NCI-H146 treated with DMSO at 0.1 percent for 48 hours (cell line): ENCODE measurements at regions not wholly inside any gene's neighbourhood (a gene's known extent, or its start where the extent isn't known, plus 50 kb on each side); places are given as distances from the start of the nearest gene placed in this dataset.

Source experiments
- DNase-seq: peaks from one replicate; lab custom pipeline; 2025; ENCODE audit not compliant: unreplicated experiment; lab: John Stamatoyannopoulos, UW

DNA sequence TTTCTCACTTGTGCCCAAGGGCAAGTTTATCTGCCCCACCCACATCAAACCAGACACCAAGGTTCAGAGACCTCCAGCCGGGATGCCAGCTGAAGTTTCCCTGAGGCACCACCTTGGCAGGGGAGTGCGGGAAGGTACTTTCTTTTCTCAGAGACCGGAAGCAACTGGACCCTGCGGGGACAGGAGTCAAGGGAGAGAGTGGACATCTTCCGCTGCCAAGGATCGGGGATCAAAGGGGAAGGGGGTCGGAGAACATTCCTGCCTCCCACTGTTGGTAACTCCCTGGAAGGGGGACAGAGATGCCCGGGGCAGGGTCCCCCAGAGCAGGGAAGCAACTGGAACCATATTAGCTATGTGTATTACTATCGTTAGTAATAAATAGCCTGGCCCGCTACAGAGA is 161.8 kb downstream of the DICER1 start:
- no peak for DNase-seq

DNA sequence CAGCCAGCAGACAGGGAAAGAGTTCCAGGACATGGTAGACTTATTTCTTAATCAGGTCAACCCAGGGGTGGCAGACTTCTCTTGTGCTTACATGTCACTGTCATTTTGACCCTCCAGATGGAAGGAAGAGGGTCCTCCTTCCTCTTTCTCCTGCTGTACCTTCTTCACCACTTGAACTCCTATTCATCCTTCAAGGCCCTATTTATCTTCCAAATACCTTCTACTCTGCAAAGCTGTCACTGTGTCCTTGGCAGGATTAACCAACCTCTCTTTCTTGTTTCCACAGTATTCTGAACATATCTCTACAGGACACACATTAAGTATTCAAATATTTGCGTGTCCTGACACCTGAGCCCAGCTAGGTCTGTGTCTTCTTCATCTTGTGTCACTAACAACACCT is 163.1 kb downstream of the DICER1 start:
- DNase-seq = no peak

- DNase-seq = no peak
These were observed 165.3 kb downstream of the DICER1 start for GRCh38 chr14:94992046-94992445.

DNA sequence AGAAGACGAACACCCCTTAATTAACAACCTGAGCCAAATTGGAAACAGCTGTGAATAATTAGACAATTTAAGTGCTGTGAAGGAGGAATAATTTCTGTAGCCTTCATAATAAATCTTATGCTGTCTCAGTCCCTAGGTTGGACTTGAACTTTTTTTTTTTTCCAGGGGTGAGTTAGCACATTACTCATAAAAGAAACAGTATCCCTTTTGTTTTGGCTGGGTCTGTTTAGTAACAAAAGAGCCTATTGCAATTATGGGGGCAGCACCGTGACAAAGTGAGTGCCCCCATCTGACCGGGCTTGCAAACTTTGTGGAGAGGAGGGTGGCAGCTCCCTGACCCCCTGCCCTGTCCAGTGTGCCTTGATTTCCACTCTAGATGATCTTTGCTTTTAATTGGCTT is 167.4 kb downstream of the DICER1 start:
- no peak for DNase-seq

DNA sequence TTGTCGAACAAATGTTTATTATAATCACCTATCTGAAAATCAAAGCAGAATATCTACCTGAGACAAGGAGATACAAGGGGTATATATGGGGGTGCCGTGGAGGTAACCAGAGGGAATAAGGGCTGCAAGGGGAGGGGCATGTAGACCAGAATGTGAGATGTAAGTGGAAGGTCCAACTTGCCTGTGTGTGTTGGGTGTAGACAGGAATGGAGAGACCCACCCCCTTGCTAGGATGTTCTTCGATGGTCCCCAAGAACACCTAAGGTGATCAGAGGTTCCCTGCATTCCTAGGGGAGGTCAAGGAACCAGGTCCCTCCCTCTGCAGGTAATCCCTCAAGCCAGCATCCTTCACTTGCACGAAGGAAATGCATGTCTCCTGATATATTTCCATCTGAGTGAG is 167.9 kb downstream of the DICER1 start:
- DNase-seq = no peak

DNA sequence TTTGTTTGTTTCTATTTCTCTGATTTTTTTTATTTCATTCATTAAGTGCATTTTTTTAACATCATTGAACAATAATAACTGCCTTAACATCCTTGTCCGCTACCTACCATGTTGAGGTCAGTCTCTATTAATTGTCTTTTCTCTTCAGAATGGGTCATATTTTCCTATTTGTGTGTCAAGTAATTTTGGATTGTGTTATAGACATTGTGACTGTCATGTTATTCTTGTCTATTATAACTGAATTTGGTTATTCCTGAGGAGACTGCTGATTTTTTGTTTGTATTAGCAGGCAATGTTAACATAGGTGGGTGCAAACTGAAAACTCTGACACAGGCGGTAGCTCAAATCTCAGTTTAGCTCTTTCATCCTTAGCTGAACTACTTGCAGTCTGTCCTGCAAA is 169.9 kb downstream of the DICER1 start:
- no peak for DNase-seq

GRCh38 chr14:94979891-94980290 is 177.4 kb downstream of the DICER1 start:
- DNase-seq = no peak

DNA sequence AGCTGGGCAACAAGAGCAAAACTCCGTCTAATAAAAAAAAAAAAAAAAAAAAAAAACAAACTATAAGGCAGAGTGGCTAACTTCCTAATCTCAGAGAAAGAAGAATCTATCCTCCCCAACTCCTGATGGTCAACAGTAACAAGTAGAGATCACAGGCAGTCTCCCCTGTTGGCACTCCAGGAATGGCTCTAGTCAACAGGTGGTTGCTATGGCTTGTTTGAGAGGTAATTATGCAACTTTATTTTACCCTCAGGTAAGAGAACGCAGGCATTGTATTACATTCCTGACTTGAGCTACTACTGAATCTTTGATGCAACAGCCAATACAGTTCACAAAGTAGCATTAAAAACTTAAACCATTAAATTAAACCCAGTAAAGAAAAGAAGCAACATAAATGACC is 180.3 kb downstream of the DICER1 start:
- no peak for DNase-seq

- no peak for DNase-seq
These were observed 182.0 kb downstream of the DICER1 start for GRCh38 chr14:94975366-94975765.

DNA sequence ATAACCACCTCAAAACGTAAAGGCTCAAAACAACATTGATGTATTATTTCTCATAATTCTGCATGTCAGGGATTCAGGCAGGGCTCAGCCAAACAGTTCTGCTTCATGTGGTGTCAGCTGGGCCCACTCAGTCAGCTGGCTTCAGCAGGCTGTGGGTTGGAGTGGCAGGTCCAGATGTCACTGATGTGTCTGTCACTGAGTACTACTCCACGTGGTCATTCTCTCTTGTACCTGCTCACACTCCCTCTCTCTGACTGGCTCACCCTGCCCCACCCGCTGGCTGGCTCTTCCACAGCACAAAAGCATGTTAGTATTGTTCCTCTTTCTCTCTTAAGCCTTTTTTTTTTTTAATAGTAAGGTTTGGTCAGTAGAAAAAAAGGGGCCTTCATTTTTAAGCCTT is 182.4 kb downstream of the DICER1 start:
- no peak for DNase-seq

DNA sequence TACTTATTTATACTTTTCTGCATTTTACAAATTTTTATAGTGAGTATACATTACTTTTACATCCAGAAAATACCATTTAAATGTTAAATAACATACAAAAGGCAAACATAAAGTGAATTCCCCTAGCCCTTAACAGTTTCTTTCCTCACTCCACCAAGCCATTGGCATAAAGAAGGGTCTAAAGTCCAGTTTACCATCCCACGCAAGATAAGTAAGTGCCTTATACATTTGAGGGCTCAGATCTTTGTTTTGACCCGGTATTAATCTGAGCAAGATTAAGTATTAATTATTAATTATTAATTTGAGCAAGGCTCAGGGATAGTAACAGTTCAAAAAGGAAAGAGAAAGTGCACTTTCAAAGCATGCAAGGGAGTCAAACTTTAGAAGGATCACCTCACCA is 182.9 kb downstream of the DICER1 start:
- DNase-seq = no peak

DNA sequence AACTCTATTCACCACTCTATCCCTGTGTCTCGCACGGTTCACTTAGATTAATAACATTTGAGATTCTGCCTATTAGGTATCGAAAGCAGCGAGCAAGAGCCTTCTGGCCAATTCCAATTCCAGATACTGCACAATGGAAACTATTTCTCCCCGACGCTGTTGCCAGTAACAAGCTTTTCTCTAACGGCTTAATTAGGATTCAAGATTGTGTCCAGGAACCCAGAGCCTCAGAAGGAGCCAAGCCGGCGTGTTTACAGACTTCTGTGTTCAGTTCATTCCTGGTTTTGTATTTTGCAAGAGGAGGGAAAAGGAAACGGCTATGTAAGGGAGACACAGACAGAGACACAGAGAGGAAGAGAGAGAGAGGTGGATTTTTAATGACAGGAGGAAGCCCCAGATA is 185.6 kb downstream of the DICER1 start:
- DNase-seq = no peak

GRCh38 chr14:94970941-94971730 is 186.2 kb downstream of the DICER1 start:
- no peak for DNase-seq

DNA sequence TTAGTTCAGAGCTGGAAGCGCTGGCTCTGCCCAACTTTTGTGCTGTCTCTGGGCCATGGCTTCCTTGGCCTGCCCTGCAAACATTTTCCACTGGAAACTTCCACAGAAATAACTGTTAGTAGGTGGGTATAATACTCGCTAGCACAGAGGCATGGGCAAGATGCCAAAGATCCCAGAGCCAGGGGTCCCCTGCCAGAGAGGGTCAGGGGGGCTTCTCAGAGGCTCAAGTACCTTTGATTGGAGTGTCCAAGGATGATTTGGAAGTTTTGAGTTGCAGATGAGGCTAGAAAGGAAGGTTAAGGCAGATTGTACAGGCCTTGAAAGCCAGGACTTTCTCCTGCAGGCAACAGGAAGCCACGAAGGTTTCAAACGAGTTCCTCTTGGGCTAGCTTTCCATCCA is 187.6 kb downstream of the DICER1 start:
- no peak for DNase-seq

- DNase-seq = no peak
These were observed 190.5 kb downstream of the DICER1 start for GRCh38 chr14:94966868-94967267.

GRCh38 chr14:94966344-94966743 is 191.0 kb downstream of the DICER1 start:
- no peak for DNase-seq

GRCh38 chr14:94965551-94966313 is 191.6 kb downstream of the DICER1 start:
- DNase-seq = no peak

DNA sequence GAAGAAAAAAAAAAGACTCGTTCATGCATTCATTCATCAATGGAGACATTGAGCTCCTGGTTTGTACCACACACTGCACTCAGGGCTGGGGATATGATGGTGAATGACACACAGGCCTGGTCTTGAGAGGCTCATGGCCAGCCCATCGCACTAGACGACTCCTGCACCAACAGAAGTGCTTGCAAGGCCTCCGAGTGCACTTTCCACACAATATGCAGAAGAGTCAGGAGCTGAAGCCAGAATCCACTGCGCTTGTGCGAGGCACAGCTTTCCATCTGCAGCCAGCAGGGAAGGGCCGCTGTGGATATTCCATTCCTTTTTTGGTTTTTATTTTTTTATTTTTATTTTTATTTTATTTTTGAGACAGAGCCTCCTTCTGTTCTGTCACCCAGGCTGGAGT is 192.4 kb downstream of the DICER1 start:
- DNase-seq = no peak

- no peak for DNase-seq
These were observed 193.1 kb downstream of the DICER1 start for GRCh38 chr14:94964181-94964580.

GRCh38 chr14:94963051-94963450 is 193.1 kb upstream of the GSC start:
- DNase-seq = no peak

DNA sequence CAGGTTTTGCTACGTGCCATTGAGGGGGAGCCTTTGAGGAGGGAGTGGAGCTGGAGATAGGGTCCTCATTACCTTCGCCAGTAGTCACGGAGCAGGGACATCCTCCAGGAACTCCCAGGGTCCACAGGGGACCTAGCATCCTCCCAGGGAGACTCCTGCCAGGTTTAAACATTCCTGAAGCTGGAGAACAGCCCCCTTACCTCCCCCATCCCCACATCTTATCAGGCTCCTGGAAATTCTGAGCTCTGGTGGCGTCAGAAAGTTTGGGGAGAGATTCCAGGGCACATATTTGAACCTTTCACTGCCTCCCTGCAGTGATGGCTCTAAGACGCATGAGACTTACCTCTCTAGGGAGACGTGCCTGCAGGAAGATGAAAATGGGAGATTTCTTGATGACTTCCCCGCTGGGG is 192.3 kb upstream of the GSC start:
- no peak for DNase-seq

DNA sequence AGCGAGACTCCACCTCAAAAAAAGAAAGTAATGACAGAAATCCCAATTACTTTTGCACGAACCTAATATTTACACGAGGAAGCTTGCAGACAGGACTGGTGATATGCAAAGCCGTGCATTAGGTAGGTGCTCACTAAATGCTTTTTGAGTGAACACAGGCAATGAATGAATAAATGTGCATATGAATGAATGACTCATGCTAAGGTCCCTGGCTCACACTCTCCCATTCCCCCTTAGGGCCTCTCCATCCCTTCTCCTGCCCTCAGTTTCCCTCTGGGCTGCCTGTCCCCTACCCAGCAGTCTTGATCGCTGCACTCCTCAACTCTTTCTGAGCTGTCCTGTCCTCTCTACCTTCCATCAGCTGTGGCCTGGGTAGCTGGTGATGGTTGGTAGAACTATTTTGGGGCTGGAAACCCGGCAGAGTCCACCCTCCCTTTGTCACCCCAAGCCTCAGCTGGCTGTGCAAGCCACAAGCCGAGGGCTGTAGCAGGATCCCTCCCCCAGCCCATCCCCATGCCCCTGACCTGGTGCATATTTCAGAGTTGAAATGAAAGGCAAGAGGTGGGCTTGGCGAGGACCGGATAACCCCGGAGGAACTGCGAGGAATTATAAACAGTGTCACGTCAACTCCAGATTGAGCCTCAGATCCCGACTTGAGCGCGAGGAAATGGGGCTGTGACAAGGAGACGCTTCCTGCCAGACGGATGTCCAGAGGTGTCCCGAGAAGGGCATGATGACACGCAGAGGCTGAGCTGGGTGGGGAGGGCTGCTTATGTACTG is 191.7 kb upstream of the GSC start:
- DNase-seq = no peak
